ENCODE measurements at regions not wholly inside any gene's neighbourhood (a gene's known extent, or its start where the extent isn't known, plus 50 kb on each side); places are given as distances from the start of the nearest gene placed in this dataset.
"Not testable (repeated sequence)": the region's sequence is repeated elsewhere in the genome, so short reads cannot be mapped to it uniquely, and the experiment has no call there.

DNA sequence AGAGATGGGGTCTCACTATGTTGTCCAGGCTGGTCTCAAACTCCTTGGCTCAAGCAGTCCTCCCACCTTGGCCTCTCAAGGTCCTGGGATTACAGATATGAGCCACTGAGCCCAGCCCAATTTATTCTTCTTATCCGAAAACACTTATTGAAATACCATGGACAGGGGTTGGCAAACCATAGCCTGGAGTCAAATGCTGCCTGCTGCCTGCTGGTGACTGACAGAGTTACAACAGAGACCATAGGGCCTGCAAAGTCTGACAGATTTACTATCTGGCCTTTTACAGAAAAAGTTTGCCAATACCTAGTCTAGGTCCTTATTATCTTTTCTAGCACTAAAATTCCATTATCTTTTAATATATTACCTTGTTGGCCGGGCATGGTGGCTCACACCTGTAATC lies 87.1 kb upstream of the ZNF281 start:
- DNase-seq (ENCODE audit: low read depth) = no peak

DNA sequence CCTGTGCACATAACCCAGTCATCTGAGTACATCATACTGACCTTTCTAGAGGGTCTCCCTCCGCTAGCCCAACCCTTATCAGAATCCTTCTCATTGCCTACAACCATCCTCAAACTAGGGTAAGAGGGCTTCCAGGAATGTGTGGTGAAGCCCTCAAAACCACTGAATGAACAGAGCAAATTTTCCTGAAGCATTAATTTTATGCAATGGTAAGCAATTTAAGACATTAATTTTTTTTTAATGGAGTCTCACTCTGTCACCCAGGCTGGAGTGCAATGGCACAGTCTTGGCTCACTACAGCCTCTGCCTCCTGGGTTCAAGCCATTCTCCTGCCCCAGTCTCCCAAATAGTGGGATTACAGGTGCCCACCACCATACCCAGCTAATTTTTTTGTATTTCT lies 86.1 kb upstream of the ZNF281 start:
- DNase-seq (ENCODE audit: low read depth) = no peak

DNA sequence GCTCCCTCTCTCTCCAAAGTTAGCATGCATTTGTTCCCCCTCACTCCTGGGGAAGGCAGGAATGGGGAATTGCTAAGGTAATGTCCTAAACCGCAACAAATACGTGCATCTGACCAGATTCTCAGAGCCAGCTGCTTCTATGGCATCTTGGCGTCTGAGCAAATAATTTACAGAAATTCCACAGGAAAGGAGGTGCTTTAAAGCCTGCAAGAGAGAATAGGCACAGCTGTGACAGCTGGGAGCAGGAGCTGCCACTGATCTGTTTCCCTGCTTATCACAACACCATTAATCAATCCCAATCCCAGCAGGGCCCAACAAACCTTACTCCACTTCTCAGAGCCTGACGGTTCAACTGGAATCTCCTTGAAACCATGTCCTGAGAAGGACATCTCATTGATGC lies 83.5 kb upstream of the ZNF281 start:
- no peak for DNase-seq (ENCODE audit: low read depth)

DNA sequence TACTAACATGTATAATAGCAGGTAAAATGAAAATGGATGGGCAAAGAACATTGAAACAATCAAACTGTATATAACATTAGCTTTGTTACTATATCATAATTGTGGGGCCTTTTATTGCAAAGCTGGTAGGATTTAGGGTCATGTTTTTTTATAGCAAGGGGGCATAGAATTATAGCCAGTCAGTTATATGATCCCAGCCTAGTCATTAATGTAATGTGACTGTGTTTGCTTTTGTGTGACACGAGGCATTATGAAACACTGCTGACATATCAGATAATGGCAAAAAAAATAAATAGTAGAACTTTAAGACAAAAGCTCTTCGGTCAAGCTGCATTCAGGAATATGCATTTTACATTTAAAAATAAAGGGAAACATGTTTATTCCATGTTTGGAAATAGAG lies 81.3 kb upstream of the ZNF281 start:
- no peak for DNase-seq (ENCODE audit: low read depth)

DNA sequence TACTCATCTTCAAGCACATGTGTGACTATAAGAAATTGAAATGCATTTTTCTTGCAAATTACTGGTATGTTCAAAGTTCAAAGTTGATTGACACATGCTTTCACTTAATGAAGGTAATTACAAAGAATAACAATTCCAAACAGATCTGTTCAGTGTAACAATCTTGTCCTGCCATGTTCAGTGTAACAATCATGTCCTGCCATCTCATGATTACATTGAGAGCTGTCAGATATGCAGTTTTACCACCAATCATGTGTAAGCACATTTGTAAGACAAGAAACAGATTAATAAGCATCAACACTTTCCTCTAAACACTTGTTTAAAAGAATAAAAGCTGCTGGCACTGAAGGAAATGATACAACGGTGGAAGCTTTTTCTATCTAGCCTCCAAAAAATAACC lies 80.3 kb upstream of the ZNF281 start:
- no peak for DNase-seq (ENCODE audit: low read depth)

DNA sequence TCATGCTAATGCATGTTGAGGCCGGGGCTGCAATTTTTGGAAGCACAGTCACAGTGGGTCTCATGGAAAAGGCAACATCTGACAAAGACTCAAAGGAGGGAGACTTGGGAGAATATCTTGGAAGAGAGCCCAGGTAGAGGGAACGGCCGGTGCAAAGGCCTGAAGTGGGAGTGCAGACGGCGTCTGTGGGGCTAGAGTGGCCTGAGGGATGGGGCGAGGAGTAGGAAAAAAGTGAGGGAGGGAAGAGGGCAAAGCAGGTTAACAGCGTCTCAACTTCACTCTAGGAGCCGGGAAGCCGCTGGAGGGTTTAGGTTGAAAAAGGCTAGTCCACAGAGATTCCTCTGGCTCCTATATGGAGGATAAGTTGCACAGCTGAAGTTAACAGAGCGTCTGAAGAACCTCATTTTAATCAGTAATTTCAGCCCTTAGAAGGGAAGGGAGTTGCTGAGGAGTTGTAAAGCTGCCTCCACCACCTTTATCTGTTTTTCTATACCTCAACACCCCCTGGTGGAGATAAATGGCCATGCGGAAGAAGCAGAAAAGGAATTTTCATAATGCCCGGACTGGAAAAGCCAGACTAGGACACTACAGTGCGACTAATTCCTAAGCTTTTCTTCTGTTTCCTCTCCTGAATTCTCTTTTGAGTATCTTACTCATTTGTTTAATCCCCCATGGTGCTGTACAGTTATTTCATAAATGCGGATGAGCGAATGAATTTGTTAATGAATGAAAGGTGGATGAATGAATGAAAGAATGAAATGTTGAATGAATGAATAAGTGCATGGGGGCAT lies 78.7 kb upstream of the ZNF281 start:
- peak; percentile 55 for DNase-seq (ENCODE audit: low read depth)

DNA sequence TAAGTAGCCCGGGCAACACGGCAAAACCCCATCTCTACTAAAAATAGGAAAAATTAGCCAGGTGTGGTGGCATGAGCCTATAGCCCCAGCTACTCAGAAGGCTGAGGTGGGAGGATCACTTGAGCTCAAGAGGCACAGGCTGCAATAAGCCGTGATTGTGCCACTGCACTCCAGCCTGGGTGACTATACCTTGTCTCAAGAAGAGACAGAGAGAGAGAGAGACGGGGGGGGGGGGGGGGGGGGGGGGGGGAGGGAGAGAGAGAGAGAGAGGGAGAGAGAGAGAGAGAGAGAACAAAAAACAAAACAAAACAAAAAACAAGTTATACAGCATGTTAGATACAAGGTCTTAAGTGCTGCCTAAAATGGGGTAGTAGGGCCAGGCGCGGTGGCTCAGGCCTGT lies 77.8 kb upstream of the ZNF281 start:
- DNase-seq (ENCODE audit: low read depth) = no peak

DNA sequence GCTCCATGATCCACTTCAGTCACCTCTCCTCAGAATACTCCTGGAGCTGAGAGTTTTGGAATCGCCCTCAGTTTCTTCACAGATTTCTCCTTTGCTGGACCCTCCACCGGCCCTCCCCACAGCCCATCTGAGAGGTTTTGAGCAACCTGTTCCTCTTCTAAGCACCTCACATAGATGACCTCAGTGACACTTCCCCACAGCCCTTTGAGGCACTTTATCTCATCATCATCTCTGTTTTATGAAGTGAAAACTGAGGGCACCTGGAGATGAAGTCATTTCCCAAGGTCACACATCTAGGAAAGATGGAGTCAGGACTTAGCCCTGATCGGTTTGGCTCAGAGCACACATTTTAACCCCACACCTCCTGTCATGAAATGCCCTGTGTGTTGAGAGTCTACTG lies 76.8 kb upstream of the ZNF281 start:
- no peak for DNase-seq (ENCODE audit: low read depth)

DNA sequence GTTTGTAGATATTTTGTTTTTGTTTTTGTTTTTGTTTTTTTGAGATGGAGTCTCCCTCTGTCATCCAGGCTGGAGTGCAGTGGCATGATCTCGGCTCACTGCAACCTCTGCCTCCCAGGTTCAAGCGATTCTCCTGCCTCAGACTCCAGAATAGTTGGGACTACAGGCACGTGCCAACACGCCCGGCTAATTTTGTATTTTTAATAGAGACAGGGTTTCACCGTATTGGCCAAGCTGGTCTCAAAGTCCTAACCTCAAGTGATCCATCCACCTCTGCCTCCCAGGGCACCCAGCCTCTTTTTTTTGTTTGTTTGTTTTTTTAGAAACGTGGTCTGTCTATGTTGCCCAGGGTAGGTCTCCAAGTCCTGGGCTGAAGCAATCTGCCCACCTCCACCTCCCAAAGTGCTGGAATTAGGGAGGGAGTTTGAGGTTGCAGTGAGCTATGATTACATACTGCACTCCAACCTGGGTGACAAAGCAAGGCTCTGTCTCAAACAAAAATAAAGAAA lies 74.7 kb upstream of the ZNF281 start:
- DNase-seq (ENCODE audit: low read depth) = not testable (repeated sequence)

DNA sequence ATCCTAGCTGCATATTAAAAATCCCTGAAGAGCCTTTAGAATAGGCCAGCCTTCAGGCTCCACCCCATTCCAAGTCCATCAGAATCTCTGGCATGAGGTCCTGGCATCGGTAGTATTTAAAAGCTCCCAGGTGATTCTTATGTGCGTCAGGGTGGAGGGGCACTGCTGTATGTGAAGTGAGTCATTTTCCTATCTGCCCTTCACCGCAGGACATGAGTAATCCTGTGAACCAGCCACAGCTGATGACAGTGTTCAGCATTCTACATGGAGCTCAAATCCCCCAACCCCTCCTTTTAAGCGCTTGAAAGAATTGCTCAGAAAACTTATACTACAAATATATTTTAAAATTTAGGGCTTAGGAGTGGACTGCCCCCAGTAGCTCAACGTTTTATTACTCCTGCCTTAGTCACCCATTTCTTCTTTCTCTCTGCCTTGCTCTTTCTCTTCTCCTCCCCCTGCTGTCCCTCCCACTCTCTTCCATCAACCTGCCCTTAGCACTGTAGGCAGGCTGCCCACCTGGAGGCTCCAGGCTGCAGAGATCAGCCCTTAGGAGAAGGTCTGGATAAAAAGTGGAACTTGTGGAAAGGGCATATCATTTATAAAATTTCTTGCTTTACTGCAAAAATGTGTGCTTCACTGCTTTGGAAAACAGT lies 73.8 kb upstream of the ZNF281 start:
- DNase-seq (ENCODE audit: low read depth) = peak; percentile 89

DNA sequence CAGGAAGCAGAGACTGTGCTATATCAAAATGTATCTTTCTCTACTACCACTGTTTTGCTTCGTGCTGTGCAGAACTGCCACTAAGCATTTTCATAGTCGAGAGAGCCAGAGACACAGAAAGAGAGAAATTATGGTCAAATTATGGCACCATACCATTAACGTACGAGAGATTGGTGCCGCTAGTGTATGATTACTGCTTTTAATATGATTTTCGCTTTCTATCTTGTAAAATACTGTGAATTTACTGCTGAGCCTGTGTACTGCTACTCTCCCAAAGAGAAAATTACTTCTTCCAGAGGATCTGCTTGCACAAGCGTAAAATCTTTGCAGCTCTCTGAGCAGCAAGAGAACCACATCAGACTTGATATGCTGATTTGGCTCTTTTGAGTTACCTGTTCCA lies 71.1 kb upstream of the ZNF281 start:
- DNase-seq (ENCODE audit: low read depth) = no peak

DNA sequence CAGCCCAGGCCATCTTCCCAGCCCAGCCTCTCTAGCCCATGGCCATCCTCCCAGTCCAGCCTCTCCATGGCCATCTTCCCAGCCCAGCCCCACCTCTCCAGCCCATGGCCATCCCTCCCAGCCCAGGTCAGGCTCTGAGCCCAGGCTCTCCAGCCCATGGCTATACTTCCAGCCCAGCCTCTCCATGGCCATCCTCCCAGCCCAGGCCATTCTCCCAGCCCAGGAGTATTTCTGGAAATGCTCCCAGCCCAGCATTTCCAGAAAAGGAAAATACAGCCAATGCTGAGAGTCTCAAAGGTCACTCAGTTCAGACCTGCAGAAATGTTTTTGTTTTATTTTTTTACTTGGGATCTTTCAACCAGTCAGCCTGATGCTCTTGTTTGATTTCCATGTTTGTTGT lies 70.0 kb upstream of the ZNF281 start:
- no peak for DNase-seq (ENCODE audit: low read depth)

DNA sequence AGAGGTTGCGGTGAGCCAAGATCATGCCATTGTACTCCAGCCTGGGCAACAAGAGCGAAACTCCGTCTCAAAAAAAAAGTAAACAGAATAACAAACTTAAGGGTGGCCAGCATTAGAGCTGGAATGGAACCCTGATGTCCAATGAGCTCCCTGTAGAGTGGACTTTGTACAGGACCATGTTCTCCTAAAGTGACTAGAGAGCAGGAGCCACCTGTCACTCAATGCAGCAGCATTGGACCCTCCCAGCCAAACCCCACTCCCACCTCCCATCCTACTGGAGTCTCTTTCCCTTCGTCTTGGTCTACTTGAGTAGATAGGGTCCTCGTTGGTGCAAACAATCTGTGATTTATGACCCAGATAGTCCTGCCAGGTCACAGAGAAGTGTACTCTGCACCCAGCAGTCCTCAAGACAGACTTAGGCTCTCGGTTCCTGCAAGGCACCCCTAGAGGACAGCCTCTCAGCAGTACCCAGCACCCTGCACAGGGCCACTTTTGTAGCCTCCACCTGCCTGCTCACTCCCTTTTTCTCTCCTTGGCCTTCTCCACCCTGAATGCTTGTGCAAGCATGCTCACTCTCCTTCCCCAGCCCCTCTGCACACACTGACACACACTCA lies 69.2 kb upstream of the ZNF281 start:
- no peak for DNase-seq (ENCODE audit: low read depth)

DNA sequence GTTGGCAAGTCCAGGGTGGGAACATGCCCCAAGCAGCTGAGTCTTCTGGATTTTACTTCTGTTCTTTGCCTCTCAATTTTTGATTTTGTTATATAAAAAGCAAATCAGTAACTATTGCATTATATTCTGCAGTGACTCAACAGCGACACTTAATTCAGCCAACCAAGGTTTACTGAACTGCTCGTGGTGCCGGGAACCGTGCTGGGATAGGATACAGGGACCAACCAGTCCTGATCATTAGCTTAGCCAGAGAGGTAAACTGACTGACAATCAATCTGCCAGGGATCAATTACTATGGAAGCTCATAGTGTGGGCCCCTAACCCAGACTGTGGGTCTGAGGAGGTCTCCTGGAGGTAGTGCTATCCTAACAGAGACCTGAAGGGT lies 68.4 kb upstream of the ZNF281 start:
- DNase-seq (ENCODE audit: low read depth) = no peak

DNA sequence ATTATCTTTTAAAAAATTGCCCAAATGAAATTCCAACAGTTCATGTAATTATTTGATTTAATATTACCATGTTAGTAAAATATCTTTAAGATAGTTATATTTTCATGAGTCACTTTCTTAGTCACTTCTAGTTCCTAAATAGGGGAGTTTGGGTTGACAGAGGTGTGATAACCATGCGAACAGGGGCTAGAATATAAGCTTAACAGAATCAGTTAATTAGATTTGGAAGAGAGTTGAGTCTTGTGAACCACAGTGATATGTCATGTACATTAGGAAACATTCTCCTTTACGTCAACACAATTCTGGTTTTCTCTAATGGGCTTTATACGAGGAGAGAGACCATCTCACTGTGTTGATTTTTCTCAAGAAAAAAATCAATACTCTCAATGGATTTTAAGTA lies 64.8 kb upstream of the ZNF281 start:
- no peak for DNase-seq (ENCODE audit: low read depth)

DNA sequence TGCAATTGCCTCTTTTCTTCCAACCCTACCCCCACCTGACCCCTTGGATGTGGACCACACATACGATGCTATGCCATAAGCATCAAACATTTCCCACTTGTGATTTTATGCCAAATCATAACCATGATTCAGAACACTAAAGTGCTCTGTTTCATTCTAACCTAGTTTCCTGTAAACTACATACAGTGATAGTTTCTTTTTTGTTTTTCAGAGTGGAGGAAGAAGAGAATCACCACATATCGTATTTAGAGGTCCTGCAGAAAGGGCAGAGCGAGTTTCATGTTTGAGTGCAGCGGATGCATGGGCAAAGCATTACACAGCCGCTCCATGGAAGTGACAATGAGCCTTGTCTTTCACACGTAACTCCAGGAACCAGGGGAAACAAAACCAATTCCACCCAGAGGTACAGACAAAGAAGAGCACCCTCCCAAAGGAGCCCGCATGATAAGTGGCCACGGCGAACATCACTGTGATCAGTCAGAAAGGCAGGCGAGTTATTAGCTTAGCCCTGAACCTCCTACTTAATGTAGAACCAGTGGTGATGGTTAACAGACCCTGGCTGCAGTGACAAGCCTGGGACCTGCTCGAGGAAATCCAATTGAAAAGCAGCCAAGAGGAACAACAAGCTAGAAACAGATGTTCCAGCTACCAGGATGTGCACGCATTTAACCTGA lies 64.0 kb upstream of the ZNF281 start:
- no peak for DNase-seq (ENCODE audit: low read depth)

DNA sequence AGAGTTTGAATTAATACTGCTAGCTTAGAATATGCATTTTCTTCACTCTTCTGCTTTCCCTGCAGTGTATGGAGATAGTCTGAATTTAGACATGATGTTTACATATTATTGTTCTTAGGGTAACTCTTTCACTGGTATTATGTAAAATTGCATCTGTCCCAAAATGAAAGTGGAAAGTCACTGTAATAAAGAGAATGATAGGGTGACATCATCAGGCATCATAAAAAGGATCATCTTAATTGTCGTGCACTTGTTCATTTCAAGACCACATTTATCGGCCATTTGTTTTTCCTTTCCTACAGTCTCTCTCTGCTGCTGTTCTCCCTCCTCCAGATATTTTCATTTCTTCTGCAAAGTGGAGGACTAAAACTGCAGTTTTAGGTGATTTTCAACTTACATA lies 61.9 kb upstream of the ZNF281 start:
- no peak for DNase-seq (ENCODE audit: low read depth)

DNA sequence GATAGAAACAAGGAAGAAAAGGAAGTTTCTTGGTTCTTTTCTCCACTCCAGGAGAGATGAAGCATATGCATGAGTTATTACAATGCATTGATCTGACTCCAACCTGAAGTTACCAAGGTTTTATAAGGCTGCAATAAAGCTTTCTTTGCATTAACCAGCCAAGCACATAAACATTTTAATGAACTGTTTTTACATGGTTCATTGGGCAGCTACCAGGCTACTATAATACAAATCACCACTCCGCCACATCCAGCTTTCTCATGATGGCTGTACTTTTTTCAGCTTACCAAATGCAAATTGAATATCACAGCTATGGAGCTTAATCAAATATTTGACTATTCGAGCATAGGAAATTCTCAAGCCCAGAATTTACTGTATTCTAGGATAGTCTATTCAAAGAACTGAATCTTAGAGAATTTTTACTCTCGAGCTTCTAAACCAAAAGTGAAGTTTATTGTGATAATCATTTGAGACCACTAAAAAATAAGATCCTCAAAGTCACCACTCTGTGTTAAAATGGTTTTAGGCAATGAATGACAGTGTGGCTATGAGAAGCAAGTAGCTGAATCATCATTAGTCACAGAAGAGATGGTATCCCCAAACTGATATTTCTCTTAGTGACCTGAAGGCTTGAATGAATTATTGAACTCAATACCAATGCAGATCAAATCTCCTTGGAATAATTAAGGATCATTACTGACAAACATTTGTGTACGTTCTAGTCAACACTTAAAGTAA lies 58.6 kb upstream of the ZNF281 start:
- DNase-seq (ENCODE audit: low read depth) = no peak

DNA sequence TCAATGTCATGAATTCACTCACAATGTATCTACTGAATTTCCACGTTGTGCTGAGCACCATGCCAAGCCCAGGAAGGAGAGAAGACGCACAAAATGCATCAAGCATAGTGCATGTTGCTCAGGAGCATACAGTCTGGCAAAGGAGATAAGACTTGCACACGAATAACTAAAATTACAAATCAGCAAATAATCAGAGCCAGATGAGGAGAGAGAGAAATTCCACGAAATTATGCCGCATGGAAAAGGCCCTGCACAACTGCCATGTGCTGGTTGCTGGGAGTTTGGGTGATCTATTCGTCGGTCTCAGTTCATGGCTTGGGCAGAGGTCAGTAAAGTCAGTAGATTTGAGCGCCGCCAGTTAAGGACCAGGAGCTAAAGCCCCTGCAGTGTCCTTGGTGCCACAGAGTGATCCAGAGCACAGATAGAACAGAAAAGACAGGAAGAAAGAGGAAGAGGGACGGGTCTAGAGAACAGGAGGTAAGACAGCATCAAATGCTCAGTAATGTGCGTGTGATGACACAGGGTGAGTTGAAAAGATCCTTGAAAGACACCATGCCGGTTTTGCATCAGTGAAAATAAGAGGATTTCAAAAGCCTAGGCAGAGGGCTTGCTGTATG lies 55.1 kb upstream of the ZNF281 start:
- no peak for DNase-seq (ENCODE audit: low read depth)

All from GM04504 (cell line).